NCI-H226 (cell line): ENCODE measurements at regions not wholly inside any gene's neighbourhood (a gene's known extent, or its start where the extent isn't known, plus 50 kb on each side); places are given as distances from the start of the nearest gene placed in this dataset.
A peak's percentile ranks its signal among the peaks of the same experiment; 100 is the strongest.

Source experiments
- DNase-seq: peaks from one replicate; pipeline ENCODE4 v3.0.0-alpha.2; 2015

DNA sequence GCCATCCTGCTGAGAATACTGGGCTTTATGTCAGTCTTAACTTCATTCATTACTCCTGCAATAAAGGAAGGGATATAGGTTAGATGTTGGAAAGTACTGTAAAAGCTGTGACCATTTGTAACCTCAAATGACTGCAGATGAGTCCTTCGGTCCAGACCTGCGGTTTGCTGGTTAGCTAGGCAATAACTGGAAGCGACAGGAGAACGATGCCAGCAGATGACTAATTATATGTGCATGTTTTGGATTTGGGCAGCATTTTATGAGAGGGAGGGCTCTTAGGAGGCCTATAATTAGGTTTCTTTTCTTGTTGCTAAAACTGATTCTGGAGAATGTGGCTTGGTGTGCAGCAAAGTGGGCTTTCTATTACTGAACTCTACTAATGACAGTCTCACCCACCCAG lies 205.6 kb downstream of the TMEM182 start:
- DNase-seq = peak; percentile 20

GRCh38 chr2:102968375-102968774 lies 206.5 kb downstream of the TMEM182 start:
- DNase-seq = no peak

DNA sequence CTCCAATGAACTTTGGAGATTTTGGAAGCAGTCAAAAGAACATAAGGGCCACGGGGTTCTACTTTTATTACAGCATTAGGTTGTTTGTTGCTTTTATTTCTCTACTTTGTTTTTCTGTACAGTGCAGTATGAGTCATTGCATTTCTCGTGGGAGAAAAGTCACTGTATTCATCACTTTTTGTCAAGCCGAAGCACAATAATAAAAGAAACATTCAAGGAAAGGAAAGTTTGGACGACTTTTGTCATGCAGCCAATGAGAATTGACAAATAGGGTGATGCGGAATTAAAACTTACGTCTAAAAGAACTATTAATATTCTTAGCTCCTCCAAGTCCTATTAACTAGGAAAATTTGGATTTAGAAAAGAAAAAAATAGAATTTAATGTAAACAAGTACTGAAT lies 209.9 kb downstream of the TMEM182 start:
- DNase-seq = no peak

DNA sequence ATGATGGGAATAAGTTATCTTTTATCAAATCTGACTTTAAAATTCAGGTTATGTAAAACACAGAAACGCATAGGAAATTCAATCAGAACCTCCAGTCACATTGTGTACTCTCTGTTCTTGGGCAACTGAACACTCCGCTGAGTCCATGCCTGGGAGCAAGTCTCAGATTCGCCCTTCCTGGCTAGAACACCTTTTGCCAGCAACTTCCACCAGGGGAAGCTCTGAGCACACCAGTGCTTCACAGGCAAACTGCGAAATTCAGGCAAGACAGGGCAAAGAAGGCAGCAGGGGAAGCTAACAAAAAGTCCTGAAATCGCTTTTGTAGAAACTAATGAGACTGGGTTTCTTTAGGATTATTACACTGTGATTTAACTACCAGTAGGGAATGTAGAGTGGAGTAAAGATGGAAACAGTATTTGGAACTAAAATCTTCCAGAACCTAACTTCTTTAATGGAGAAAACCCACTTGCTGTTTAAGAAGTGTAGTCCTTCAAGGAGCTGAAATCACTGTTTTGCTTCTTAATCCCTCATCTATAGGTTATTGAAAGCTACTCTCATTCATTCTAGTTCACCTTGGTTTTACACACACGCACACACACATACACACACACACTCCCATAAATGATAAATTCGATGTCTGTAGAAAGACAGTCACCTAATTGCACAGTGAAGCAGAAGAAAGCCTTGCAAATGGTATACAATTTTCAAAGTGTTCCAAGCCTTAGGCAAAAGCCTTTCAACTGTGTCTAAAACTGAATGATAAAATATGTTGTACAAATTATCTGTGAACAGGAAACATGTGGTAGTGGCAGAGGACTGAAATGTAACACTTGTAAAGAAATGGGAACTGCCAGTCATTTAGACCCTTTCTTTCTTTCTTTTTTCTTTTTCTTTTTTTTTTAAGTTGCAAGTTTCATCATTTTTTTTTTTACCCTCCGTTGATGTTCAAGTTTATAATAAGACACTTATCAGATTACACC lies 214.5 kb downstream of the TMEM182 start:
- DNase-seq = peak; percentile 36

DNA sequence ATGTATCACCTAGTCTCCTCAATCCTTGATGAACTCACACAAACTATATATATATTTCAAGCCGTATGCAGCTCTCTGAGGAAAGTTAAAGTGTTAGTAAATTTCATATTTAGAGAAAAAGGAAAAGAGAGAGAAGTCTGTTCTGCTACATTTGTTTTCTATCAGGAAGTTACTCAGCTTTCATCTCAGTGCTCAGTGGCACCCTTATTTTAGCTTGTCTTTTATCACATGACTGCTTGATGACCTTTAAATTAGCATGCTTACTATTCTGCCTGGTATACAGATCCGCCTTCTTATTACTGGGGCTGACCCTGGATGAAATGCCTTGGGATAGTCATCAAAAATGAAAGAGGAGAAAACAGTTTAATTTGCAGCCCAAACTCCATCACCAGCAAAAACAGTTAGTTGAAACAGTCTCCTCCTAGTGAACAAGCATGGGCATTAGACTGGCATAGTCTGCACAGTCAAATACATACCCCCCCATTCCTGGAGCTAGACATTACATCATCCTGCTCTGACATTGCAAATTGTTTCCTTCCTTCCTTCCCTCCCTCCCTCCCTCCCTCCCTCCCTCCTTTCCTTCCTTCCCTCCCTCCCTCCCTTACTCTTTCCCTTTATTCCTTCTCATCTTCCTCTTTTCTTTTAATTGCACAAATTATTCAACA lies 215.7 kb downstream of the TMEM182 start:
- no peak for DNase-seq

DNA sequence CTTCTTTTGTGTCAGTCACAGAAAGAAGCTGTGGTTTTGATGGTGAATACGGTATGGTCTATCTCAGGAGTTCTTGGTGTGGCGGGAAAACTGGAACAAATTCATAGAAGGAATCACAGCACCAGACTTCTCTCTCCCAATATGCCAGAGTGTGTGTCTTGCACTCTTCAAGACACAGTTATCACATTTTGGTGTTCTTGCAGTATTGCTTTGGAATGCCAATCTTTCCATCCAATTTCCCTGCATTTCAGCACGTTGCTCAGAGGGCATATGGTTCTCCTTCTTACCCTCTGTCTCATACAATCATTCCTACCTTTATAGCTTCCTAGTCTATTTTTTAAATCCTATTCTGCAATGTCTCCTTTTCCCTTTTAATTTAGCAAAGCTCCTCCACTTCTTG lies 216.3 kb downstream of the TMEM182 start:
- no peak for DNase-seq

DNA sequence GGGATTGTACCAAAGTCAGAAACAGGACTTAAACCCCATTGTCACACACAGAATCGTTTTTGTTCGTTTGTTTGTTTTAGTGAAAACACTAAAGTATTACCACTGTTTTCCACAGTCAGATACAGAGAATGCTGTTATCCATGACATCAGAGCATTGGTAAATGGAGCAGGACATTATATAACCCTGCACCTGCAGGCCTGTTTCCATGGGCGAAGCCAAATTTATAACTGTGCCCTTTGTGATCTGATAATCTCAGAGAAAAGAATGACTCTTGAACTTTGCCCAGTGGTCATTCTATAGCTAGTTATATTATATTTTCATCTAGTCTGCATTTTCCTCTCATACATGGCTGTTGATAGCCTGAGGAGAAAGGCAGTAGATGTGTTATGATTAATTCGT lies 217.6 kb downstream of the TMEM182 start:
- DNase-seq = no peak

- DNase-seq = no peak
Measured at GRCh38 chr2:102983786-102984185, 222.0 kb downstream of the TMEM182 start.

- no peak for DNase-seq
Measured at GRCh38 chr2:102986826-102987490, 225.1 kb downstream of the TMEM182 start.

- no peak for DNase-seq
Measured at GRCh38 chr2:102992607-102993006, 230.8 kb downstream of the TMEM182 start.

DNA sequence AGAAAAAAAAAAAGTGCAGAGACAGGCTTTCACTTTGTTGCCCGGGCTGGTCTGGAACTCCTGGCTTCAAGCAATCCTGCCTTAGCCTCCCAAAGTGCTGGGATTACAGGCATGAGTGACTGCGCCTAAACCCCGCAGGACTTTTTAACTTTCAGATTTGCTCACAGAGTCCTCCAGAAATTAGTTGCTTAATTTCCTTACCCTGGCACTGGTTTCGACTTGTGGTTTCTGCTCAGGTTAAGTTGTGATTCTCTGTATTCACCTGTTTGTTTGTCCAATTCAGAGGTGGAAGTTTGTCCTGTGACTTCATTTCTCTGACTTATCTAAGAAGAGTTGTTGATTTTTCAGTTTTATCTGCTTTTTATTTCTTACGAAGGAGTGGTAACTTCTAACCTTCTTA lies 238.1 kb downstream of the TMEM182 start:
- no peak for DNase-seq

DNA sequence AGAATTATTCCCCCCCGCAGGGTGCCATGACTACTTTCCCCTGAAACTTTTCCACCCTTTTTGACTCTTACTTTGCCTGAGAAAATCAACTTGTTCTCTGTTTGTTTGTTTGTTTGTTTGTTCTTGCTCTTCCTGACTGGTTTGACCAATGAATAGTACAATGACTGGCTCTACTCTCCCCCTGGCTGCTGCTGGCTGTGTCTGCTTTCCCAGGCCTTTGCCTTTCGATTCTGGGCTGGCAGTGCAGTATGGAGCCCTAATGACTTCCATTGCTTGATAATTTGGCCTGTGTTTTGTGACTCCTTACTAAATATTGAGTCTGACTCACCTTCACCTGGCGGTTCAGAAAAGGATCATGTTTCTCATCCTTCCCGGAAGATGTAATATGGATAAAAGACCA lies 241.1 kb downstream of the TMEM182 start:
- DNase-seq = no peak

DNA sequence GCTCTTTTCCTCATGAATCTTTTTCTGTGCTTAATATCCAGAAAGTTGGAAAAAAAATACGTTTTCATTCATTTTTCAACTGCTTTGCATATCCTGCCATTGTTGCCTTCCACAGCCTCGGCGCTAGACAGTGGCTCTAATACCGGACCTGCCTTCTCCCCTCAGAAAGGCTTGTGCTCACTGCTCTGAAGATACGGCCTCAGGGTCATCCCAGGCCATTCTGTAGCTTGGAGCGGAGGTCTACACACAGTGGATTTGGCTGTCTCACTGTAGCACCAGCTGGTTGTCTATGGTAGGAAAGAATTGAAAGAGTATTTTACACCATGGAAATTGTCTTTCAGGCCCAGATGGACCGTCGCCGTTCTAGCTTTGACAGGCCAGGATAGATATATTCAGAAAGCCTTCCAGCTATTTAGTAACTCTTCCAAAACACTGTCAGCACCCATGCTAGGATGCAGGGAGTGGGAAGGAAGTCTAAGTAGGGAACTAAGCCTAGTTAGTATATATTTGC lies 242.0 kb downstream of the TMEM182 start:
- no peak for DNase-seq

DNA sequence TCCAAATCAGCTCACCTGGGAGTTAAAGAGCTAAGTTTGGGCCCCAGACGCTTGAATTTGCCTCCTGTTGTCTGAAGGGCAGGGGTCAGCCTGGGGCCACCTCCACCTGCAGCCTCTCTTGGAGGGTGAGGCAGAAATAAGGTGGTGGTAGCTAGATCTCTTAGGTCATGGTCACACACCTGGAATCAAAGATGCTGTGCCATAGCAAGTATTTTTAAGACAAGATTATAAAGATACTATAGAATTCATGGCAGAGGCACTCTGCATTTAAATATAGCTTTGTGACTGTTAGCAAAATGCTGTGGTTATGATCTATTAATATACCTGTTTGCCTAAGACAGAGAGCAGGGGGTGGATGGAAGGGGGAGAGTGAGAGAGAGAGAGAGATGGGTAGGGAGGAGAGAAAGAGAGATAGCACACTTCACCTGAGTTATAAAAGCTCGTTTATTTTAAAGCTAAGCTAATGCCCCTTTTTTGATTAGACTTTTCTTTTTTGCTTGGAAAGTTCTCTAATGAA lies 242.7 kb downstream of the TMEM182 start:
- no peak for DNase-seq

GRCh38 chr2:103005393-103005792 lies 243.6 kb downstream of the TMEM182 start:
- DNase-seq = no peak

DNA sequence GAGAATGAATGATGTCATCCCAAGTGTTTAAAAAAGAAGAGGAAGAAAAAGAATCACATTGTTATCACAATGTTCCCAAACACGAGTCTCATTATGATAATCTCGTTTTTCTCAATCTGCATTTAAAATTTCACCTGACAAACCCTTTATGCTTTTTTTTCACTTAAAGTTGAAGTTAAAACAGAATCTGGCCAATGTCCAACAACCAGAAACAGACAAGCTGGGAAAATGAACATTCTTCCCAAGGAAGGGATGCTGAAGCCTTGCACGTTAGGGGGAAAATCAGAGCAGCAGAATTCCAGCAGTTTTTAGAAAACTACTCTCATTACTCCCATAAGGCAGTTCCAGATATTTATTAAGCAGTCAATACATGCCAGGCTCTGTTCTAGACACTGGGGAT lies 245.3 kb downstream of the TMEM182 start:
- DNase-seq = no peak

- DNase-seq = no peak
Measured at GRCh38 chr2:103008586-103008985, 246.8 kb downstream of the TMEM182 start.

DNA sequence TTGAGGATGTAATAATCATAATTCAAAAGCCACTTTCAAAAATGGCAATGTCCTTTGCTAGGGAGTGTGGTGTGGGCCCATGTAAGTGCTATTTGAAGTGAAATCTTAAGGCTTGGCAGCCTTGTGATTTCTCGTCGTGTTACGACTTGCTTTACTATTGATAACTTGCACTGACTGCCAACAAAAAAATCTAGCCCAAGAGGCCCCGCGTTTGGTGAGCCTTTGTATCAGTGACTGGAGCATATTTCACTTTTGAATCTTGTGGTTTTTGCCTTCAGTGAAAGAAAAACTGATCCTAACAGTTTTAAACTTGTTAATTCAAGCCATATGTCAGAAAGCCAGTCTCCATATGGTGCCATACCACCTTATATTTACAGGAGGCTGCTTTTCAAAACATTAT lies 248.0 kb downstream of the TMEM182 start:
- DNase-seq = no peak

GRCh38 chr2:103010306-103010705 lies 248.5 kb downstream of the TMEM182 start:
- no peak for DNase-seq

- no peak for DNase-seq
Measured at GRCh38 chr2:103010751-103011150, 248.9 kb downstream of the TMEM182 start.

DNA sequence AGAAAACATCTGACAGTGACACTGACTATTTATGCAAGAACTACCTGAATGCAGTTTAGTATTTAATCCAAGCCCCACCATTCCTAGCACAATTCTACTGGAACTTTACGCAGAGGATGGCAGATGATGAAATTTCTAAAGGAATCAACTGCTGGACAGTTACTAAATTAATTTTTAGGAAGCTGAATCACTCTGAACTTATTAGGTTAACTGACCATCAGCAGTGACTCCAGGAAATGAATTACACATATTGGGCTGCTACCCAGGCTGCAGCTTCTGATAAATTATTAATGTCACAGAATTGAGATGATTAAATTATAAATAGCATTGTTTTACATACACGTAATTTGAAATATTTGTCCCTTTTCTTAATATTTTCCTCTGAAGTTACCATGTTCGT lies 250.8 kb downstream of the TMEM182 start:
- no peak for DNase-seq

DNA sequence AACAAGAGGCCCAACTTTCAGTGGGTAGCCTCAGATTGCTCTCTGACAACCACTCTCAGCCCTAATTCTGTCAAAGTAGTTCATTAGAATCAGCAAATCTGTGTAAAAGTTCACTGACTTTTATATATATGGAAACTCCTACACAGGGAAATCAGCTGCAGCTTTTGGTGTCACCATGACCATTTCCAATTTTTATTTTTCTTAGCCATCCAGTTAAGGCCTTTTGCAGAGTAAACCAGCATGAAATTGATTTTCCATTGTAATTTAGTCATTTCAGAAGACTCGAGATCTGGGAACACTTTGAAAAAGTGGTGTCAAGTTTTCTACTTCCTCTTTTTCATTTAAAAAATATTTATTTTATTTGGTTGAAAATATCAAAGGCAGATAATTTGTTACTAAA lies 263.2 kb downstream of the TMEM182 start:
- DNase-seq = no peak

- no peak for DNase-seq
Measured at GRCh38 chr2:103028181-103028580, 266.4 kb downstream of the TMEM182 start.
